H1 (cell line): ENCODE measurements at regions not wholly inside any gene's neighbourhood (a gene's known extent, or its start where the extent isn't known, plus 50 kb on each side); places are given as distances from the start of the nearest gene placed in this dataset.

ENCODE experiments used
- CBX5 ChIP-seq: fragments of 300-800, 300-1000 bp; sonication (generic); IDR thresholded peaks from 2 replicates; pipeline ENCODE4 v1.7.1; 2016; ENCODE audit warnings: antibody characterized with exemption, low read length, low read depth
- CHD7 ChIP-seq: fragments of 300-600 bp; sonication (generic); IDR thresholded peaks from 2 replicates; pipeline ENCODE4 v1.7.1; 2012; ENCODE audit warnings: low read length, moderate library complexity, mild to moderate bottlenecking, inconsistent platforms; ENCODE audit not compliant: insufficient replicate concordance
- CTBP2 ChIP-seq: IDR thresholded peaks from 2 replicates; pipeline ENCODE4 v1.7.0; 2011; ENCODE audit warnings: borderline replicate concordance, mild to moderate bottlenecking, moderate library complexity, mixed read lengths, low read length; ENCODE audit not compliant: insufficient read depth, insufficient read length
- EGR1 ChIP-seq: IDR thresholded peaks from 2 replicates; pipeline ENCODE4 v1.6.1; 2011; ENCODE audit warnings: low read depth, low read length, borderline replicate concordance
- MAX ChIP-seq: IDR thresholded peaks from 2 replicates; pipeline ENCODE4 v1.6.1; 2012; ENCODE audit warnings: inconsistent platforms
- POLR2A ChIP-seq, 2 experiments: IDR thresholded peaks; 1 replicate in 1 of 2; 2 replicates in 1 of 2; pipeline ENCODE4 v1.6.1; 2011; ENCODE audit warnings: low read depth in 2 of 2, low read length in 2 of 2, mild to moderate bottlenecking in 2 of 2; ENCODE audit errors: control extremely low read depth in 1 of 2
- RFX5 ChIP-seq: IDR thresholded peaks from 2 replicates; pipeline ENCODE4 v1.6.1; 2011; ENCODE audit warnings: low read depth, low read length, improper control_type of control experiment, borderline replicate concordance
- TAF7 ChIP-seq: optimal IDR thresholded peaks from 2 replicates; pipeline ENCODE3; 2011; ENCODE audit warnings: low read depth, mild to moderate bottlenecking, inconsistent platforms, low read length, moderate library complexity, borderline replicate concordance
- TBP ChIP-seq: IDR thresholded peaks from 2 replicates; pipeline ENCODE4 v1.6.1; 2011; ENCODE audit warnings: low read depth, low read length, improper control_type of control experiment

GRCh38 chr9:73380411-73380810 is 228.7 kb downstream of the ANXA1 start (continued):
- no peak for TF ChIP-seq CHD7
- TF ChIP-seq TBP = no peak
- no peak for TF ChIP-seq TAF7
- TF ChIP-seq CTBP2 = no peak
- TF ChIP-seq MAX = no peak
- no peak for TF ChIP-seq RFX5
- TF ChIP-seq EGR1 = no peak
- TF ChIP-seq CBX5 = no peak
- no peak for TF ChIP-seq POLR2A (IDR thresholded peaks at IDR 0.05; ENCODE audit: control extremely low read depth in 1 of 2, low read depth in 2 of 2, low read length in 2 of 2)
